Gastroesophageal sphincter (tissue), 3 donors: ENCODE measurements at regions not wholly inside any gene's neighbourhood (a gene's known extent, or its start where the extent isn't known, plus 50 kb on each side); places are given as distances from the start of the nearest gene placed in this dataset.

Experiments used
- EP300 ChIP-seq: sonication (generic); formaldehyde crosslinking; IDR thresholded peaks from one replicate; pipeline ENCODE4 v1.6.1; 2017; ENCODE audit warnings: antibody characterized with exemption, mild to moderate bottlenecking
- POLR2A ChIP-seq, 2 donors: fragments of 450-650 bp; IDR thresholded peaks; one replicate each; pipeline ENCODE4 v1.6.1; 2017; ENCODE audit warnings: antibody characterized with exemption in 2 of 2, mild to moderate bottlenecking in 2 of 2, moderate library complexity in 1 of 2
- POLR2AphosphoS5 ChIP-seq: sonication (generic); formaldehyde crosslinking; IDR thresholded peaks from one replicate; pipeline ENCODE4 v1.6.1; 2017; ENCODE audit warnings: antibody characterized with exemption
- TF ChIP-seq, protein P1 (sequence below), 4 experiments: fragments of 200-600 bp in 2 of 4; fragments of 450-650 bp in 2 of 4; sonication (generic) in 1 of 4; IDR thresholded peaks; one replicate each; pipeline ENCODE4 v1.5.1; 2017 to 2019; ENCODE audit warnings: antibody characterized with exemption in 4 of 4, mild to moderate bottlenecking in 2 of 4, moderate library complexity in 2 of 4

DNA sequence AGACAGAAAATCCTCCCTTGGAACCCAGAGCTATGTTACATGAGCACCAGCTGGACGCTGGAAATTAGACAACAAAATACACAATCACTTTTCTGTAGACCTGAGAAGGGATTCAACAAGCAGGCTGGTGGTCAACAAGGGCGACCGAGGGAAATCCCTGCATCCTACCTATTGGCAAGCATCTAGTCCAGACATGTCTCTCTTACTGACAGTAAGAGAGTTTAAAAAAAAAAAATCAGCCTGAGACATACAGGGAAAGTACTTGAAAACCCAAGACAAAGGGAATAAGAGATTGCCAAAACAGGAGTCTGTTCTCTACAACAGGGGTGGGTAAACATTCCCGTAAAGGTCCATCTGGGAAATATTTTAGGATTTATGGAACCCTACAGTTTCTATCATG lies 108.0 kb downstream of the KDR start:
- TF ChIP-seq, protein P1, sequence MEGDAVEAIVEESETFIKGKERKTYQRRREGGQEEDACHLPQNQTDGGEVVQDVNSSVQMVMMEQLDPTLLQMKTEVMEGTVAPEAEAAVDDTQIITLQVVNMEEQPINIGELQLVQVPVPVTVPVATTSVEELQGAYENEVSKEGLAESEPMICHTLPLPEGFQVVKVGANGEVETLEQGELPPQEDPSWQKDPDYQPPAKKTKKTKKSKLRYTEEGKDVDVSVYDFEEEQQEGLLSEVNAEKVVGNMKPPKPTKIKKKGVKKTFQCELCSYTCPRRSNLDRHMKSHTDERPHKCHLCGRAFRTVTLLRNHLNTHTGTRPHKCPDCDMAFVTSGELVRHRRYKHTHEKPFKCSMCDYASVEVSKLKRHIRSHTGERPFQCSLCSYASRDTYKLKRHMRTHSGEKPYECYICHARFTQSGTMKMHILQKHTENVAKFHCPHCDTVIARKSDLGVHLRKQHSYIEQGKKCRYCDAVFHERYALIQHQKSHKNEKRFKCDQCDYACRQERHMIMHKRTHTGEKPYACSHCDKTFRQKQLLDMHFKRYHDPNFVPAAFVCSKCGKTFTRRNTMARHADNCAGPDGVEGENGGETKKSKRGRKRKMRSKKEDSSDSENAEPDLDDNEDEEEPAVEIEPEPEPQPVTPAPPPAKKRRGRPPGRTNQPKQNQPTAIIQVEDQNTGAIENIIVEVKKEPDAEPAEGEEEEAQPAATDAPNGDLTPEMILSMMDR (IDR thresholded peaks at IDR 0.05): no peak
- TF ChIP-seq POLR2A (IDR thresholded peaks at IDR 0.05): no peak
- no peak for TF ChIP-seq POLR2AphosphoS5
- no peak for TF ChIP-seq EP300
